ENCODE measurements at regions not wholly inside any gene's neighbourhood (a gene's known extent, or its start where the extent isn't known, plus 50 kb on each side); places are given as distances from the start of the nearest gene placed in this dataset.

GRCh38 chr16:58906981-58907715 is 173.0 kb upstream of the GOT2 start:
- TF ChIP-seq CTCF (IDR thresholded peaks at IDR 0.05; ENCODE audit: borderline replicate concordance, extremely low read depth, insufficient read depth): no peak
- Histone ChIP-seq H3K4me3 (ENCODE audit: low read length in 3 of 3) (no peak overlapping the region), H3K9me3 (ENCODE audit: control insufficient read depth in 2 of 3, insufficient read depth in 1 of 3, low read length in 3 of 3) (peaks cover 0 to 2% (median 0%) of the 10 kb centered on the region in 3 donors), H3K36me3 (ENCODE audit: control insufficient read depth in 2 of 3, insufficient read depth in 3 of 3, low read length in 3 of 3) (no peaks in the 10 kb centered on the region), H3K4me1 (ENCODE audit: control insufficient read depth in 2 of 3, insufficient read depth in 2 of 3, low read depth in 1 of 3, low read length in 3 of 3) (no peaks in the 10 kb centered on the region), H3K27me3 (ENCODE audit: control insufficient read depth, insufficient read depth, low read length) (no peaks in the 10 kb centered on the region), H3K9ac (ENCODE audit: low read length in 3 of 3) (no peak overlapping the region), H3K27ac (ENCODE audit: low read depth in 2 of 2, low read length in 2 of 2) (no peak overlapping the region)
- DNase-seq (no peak), FAIRE-seq (no peak)
- intact Hi-C loops (cut with DNase I): no loop called here

- FAIRE-seq: no peak
- TF ChIP-seq CTCF (IDR thresholded peaks at IDR 0.05; ENCODE audit: borderline replicate concordance, extremely low read depth, insufficient read depth): no peak
- no peak overlapping the region for H3K9ac ChIP-seq (ENCODE audit: low read length in 3 of 3)
- no peak for DNase-seq
- no peaks in the 10 kb centered on the region for H3K36me3 ChIP-seq (ENCODE audit: control insufficient read depth in 2 of 3, insufficient read depth in 3 of 3, low read length in 3 of 3)
- no peaks in the 10 kb centered on the region for H3K9me3 ChIP-seq (ENCODE audit: control insufficient read depth in 2 of 3, insufficient read depth in 1 of 3, low read length in 3 of 3)
- no peaks in the 10 kb centered on the region for H3K27me3 ChIP-seq (ENCODE audit: control insufficient read depth, insufficient read depth, low read length)
- intact Hi-C loops (cut with DNase I): no loop called here
- no peak overlapping the region for H3K4me3 ChIP-seq (ENCODE audit: low read length in 3 of 3)
- H3K27ac ChIP-seq (ENCODE audit: low read depth in 2 of 2, low read length in 2 of 2): no peak overlapping the region
- H3K4me1 ChIP-seq (ENCODE audit: control insufficient read depth in 2 of 3, insufficient read depth in 2 of 3, low read depth in 1 of 3, low read length in 3 of 3): no peaks in the 10 kb centered on the region
Observed at GRCh38 chr16:58904291-58904690, 170.2 kb upstream of the GOT2 start.

GRCh38 chr16:58889516-58889915 is 155.4 kb upstream of the GOT2 start:
- no peaks in the 10 kb centered on the region for H3K36me3 ChIP-seq (ENCODE audit: control insufficient read depth in 2 of 3, insufficient read depth in 3 of 3, low read length in 3 of 3)
- no peak for FAIRE-seq
- TF ChIP-seq CTCF (IDR thresholded peaks at IDR 0.05; ENCODE audit: borderline replicate concordance, extremely low read depth, insufficient read depth): no peak
- H3K27me3 ChIP-seq (ENCODE audit: control insufficient read depth, insufficient read depth, low read length): no peaks in the 10 kb centered on the region
- no peaks in the 10 kb centered on the region for H3K9me3 ChIP-seq (ENCODE audit: control insufficient read depth in 2 of 3, insufficient read depth in 1 of 3, low read length in 3 of 3)
- DNase-seq: no peak
- H3K9ac ChIP-seq (ENCODE audit: low read length in 3 of 3): no peak overlapping the region
- H3K27ac ChIP-seq (ENCODE audit: low read depth in 2 of 2, low read length in 2 of 2): no peak overlapping the region
- H3K4me1 ChIP-seq (ENCODE audit: control insufficient read depth in 2 of 3, insufficient read depth in 2 of 3, low read depth in 1 of 3, low read length in 3 of 3): no peaks in the 10 kb centered on the region
- intact Hi-C loops (cut with DNase I): no loop called here
- H3K4me3 ChIP-seq (ENCODE audit: low read length in 3 of 3): no peak overlapping the region

All from kidney (tissue), 13 donors.